Skeletal muscle tissue (tissue), 3 donors: ENCODE measurements at regions not wholly inside any gene's neighbourhood (a gene's known extent, or its start where the extent isn't known, plus 50 kb on each side); places are given as distances from the start of the nearest gene placed in this dataset.

ENCODE experiments used
- H3K27ac ChIP-seq: one replicate; pipeline ENCODE4 v1.7.0; 2013; ENCODE audit warnings: mild to moderate bottlenecking, low read depth, low read length, inconsistent platforms
- H3K27me3 ChIP-seq, 3 donors: one replicate each; pipeline ENCODE4 v1.7.0; 2013; ENCODE audit warnings: low read length in 3 of 3; ENCODE audit not compliant: control insufficient read depth in 3 of 3, insufficient read depth in 3 of 3
- H3K36me3 ChIP-seq, 3 donors: one replicate each; pipeline ENCODE4 v1.7.0; 2013; ENCODE audit warnings: low read length in 3 of 3; ENCODE audit not compliant: control insufficient read depth in 3 of 3, insufficient read depth in 3 of 3
- H3K4me1 ChIP-seq, 3 donors: one replicate each; pipeline ENCODE4 v1.7.0; 2013; ENCODE audit warnings: low read length in 3 of 3, mild to moderate bottlenecking in 3 of 3; ENCODE audit not compliant: control insufficient read depth in 3 of 3, insufficient read depth in 3 of 3
- H3K4me3 ChIP-seq, 3 donors: one replicate each; pipeline ENCODE4 v1.7.0; 2013; ENCODE audit warnings: low read length in 3 of 3
- H3K9ac ChIP-seq, 3 donors: one replicate each; pipeline ENCODE4 v1.7.0; 2013; ENCODE audit warnings: low read length in 3 of 3, mild to moderate bottlenecking in 3 of 3, moderate library complexity in 2 of 3, low read depth in 1 of 3
- H3K9me3 ChIP-seq, 3 donors: one replicate each; pipeline ENCODE4 v1.7.0; 2013; ENCODE audit warnings: low read length in 3 of 3; ENCODE audit not compliant: control insufficient read depth in 3 of 3
- donor health status: Osteomylitis.

DNA sequence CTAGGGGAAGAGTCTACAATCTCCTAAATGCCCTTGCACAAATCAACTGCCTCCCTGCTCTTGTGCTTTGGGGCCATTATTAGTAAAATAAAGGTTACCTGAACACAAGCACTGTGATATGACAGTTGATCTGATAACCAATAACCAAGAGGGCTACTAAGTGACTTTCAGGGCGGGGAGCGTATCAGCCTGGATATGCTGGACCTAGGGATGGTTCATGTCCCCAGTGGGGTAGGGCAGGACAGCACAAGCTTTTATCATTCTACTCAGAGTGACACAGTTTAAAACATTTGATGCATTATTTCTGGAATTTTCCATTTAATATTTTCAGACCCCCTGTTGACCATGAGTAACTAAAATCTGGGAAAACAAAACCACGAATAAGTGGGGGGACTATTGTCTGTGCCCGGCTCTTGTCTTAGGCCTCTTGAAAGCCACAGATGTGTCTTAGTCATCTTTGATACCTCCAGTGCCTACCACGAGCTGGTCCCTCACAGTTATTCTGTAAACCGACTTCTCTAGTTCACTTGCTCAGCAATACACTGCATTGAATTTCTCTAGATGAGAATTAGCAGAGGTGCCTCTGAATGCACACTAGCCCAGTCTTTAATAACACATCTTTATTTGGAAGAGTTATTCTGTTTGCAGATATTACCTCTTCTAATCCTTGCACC lies 94.6 kb upstream of the DHX40 start:
- H3K9ac ChIP-seq = no peak overlapping the region
- no peak overlapping the region for H3K4me3 ChIP-seq
- H3K36me3 ChIP-seq = no peaks in the 10 kb centered on the region
- no peaks in the 10 kb centered on the region for H3K9me3 ChIP-seq
- H3K27ac ChIP-seq = no peak overlapping the region
- peaks cover 0 to 2% (median 0%) of the 10 kb centered on the region in 3 donors for H3K27me3 ChIP-seq
- H3K4me1 ChIP-seq = no peaks in the 10 kb centered on the region

DNA sequence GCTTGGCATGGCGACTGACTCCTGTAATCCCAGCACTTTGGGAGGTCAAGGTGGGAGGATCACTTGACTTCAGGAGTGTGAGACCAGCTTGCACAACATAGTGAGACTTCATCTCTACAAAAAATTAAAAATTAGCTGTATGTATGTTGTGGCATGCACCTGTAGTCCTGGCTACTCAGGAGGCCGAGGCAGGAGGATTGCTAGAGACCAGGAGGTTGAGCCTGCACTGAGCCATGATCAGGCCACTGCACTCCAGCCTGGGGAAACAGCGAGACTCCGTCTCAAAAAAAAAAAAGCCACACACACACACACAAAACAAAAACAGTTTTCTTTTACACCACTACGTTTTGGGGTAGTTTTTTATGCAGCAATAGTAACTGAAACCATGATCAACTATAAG lies 89.0 kb upstream of the DHX40 start:
- no peak overlapping the region for H3K9ac ChIP-seq
- no peaks in the 10 kb centered on the region for H3K36me3 ChIP-seq
- no peak overlapping the region for H3K4me3 ChIP-seq
- H3K4me1 ChIP-seq = no peaks in the 10 kb centered on the region
- no peaks in the 10 kb centered on the region for H3K9me3 ChIP-seq
- H3K27ac ChIP-seq = no peak overlapping the region
- H3K27me3 ChIP-seq = no peaks in the 10 kb centered on the region

DNA sequence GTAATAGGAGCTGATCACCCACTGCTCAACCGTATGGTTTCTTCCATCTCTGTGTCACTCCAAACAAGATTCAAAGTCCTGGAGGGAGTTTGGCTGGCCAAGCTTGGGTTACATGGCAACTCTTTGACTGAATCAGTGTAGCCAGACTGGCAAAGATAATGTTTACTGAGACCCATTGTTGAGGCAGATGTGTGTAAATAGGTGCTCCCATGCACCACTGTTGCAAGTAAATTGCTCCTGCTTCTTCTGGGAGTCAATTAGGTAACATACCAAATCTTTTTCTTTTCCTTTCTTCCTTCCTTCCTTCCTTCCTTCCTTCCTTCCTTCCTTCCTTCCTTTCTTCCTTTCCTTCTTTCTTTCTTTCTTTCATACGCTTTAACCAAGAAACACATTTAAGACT lies 86.3 kb upstream of the DHX40 start:
- no peaks in the 10 kb centered on the region for H3K27me3 ChIP-seq
- no peak overlapping the region for H3K4me3 ChIP-seq
- no peaks in the 10 kb centered on the region for H3K4me1 ChIP-seq
- H3K36me3 ChIP-seq = no peaks in the 10 kb centered on the region
- H3K9me3 ChIP-seq = no peaks in the 10 kb centered on the region
- H3K9ac ChIP-seq = no peak overlapping the region
- H3K27ac ChIP-seq = no peak overlapping the region

DNA sequence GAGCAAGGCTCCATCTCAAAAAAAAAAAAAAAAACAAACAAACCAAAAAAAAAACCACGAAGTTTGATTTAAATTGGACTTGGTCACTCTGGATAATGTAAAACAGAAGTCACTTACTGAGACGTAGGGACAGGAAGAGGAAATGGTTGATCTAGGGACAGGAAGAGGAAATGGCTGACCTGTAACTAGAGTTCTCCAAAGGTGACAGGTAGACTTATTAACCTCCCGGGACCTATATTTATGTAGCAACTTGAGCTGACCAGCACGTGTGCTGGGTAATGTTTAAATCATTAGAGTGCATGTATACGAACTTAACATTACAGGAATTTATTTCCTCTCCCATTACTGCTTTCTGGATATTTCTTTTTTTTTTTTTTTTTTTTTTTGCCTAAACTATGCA lies 81.5 kb upstream of the DHX40 start:
- Histone ChIP-seq H3K4me1 (peaks cover 0 to 10% (median 7%) of the 10 kb centered on the region in 3 donors), H3K27me3 (no peaks in the 10 kb centered on the region), H3K36me3 (no peaks in the 10 kb centered on the region), H3K9me3 (no peaks in the 10 kb centered on the region), H3K9ac (no peak overlapping the region), H3K27ac (no peak overlapping the region), H3K4me3 (no peak overlapping the region)

DNA sequence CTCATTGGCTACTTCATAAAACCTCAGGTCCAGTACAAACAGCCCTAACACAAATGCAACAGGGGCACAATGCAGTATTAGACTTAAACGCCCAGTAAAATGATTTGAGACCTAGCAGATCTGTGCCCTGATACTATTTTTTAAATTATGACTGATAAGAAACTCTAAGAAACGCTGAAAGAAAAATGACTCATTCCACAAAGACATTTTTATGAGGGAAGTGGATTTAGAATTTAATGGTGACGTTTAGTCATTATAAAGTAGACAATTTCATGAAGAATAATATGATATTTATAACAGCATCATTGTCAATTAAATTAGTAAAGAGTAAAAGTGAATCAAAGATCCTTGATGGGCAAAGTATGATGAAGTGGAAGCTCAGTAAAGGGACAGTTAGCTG lies 80.4 kb upstream of the DHX40 start:
- no peaks in the 10 kb centered on the region for H3K27me3 ChIP-seq
- no peak overlapping the region for H3K4me3 ChIP-seq
- peaks cover 0 to 14% (median 7%) of the 10 kb centered on the region in 3 donors for H3K4me1 ChIP-seq
- H3K27ac ChIP-seq = no peak overlapping the region
- H3K36me3 ChIP-seq = no peaks in the 10 kb centered on the region
- H3K9ac ChIP-seq = no peak overlapping the region
- no peaks in the 10 kb centered on the region for H3K9me3 ChIP-seq

DNA sequence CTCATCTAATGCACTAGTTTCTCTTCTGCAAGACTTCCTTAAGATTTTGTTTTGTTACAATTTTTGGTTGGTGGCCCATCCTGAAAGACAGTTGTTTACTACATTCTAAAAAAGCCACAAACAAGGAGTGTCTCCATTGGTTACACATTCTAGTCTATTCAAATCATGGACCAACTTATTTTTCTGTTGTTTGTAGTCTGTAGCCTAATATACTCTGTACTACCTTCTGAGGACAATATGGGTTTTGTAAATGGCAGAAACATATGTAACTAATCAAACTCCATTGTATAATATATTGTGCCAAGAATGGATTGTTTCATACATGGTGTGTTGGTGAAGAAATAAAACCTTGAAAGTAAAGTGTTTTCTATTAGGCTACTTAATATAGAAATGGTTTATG lies 79.5 kb upstream of the DHX40 start:
- Histone ChIP-seq H3K27me3 (no peaks in the 10 kb centered on the region), H3K4me3 (no peak overlapping the region), H3K4me1 (peaks cover 0 to 17% (median 10%) of the 10 kb centered on the region in 3 donors), H3K27ac (no peak overlapping the region), H3K9ac (no peak overlapping the region), H3K36me3 (no peaks in the 10 kb centered on the region), H3K9me3 (no peaks in the 10 kb centered on the region)

DNA sequence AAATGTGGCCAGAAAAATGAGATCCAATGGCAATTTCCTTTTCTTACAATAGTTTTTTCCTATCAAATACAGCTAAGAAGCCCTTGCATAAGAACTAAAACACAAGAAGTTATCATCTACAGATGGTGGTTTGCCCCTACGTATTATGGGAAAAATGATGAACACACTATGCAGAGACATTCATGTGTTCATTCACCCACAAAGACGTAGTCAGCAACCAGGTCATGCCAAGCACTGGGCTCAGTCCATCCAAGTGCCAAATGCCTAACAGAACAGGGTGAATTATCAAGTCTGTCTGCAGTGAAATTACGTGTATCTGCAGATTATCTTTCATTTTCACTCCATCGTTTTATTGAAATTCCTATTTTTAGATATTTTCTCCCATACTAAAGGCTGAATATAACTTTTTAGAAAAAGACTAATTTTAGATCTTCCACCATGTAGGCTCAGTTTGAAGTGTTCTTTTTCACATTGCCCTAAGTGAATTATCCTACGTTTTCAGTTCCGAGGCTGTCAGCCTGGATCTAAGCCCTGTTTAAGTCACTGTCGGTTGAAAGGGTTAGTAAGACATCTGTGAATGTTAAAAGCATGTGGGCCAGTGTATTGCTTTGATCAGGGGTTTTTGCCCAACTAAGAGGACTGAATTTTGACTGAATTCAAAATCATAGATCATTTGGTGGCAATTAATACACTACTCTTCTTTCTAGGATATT lies 78.1 kb upstream of the DHX40 start:
- H3K4me3 ChIP-seq = peak overlapping the region; percentile 49 to 64 (median 54)

DNA sequence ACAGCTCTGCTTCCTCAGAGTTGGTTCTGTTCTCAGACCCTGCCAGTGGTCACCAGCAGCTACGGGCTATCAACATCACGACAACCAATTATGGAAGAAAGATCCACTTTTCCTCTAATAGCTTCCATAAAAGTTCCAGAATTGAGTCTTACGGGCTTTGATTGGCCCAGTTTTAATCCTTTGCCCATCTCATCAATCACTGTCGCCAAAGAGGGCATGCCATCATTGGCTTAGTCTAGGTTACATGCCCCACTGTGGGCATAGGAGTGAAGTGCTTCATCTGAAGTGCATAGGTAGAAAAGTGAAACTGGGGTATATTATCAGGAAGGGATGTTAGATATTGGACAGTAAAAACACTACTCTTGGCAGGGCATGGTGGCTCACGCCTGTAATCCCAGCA lies 76.6 kb upstream of the DHX40 start:
- Histone ChIP-seq H3K27ac (no peak overlapping the region), H3K4me3 (no peak overlapping the region), H3K36me3 (no peaks in the 10 kb centered on the region), H3K9ac (no peak overlapping the region), H3K27me3 (no peaks in the 10 kb centered on the region), H3K9me3 (no peaks in the 10 kb centered on the region), H3K4me1 (peaks cover 4 to 30% (median 23%) of the 10 kb centered on the region in 3 donors)

More for the DNA sequence above, 78.1 kb upstream of the DHX40 start:
- Histone ChIP-seq H3K36me3 (no peaks in the 10 kb centered on the region), H3K9ac (peak overlapping the region in 2 of 3 donors; percentile 46 to 55), H3K27me3 (no peaks in the 10 kb centered on the region), H3K27ac (peak overlapping the region; percentile 48), H3K9me3 (no peaks in the 10 kb centered on the region), H3K4me1 (peaks cover 4 to 30% (median 23%) of the 10 kb centered on the region in 3 donors)

DNA sequence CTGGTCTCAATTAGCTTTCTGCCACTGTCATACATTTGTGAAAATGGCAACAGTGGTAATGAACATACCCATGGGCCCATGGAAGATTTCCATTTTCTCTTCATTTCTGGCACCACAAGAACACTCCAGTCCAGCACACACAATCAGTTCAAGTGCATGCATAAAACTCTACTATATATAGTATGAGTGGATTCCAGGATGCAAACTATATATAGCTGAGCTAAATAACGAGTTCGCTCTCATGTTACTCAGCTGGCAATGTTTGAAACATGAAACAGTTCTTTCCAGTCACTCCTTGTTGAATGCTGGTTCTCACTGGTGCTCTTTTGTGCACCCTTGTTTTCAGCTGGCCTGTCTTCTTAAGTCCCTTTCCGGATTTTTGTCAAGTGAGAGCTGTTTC lies 75.2 kb upstream of the DHX40 start:
- H3K27me3 ChIP-seq = no peaks in the 10 kb centered on the region
- H3K9ac ChIP-seq = peak overlapping the region; percentile 40 to 60 (median 54)
- H3K27ac ChIP-seq = peak overlapping the region; percentile 80
- peaks cover 9 to 34% (median 27%) of the 10 kb centered on the region in 3 donors for H3K4me1 ChIP-seq
- no peaks in the 10 kb centered on the region for H3K36me3 ChIP-seq
- H3K4me3 ChIP-seq = peak overlapping the region; percentile 15 to 44 (median 35)
- H3K9me3 ChIP-seq = no peaks in the 10 kb centered on the region

DNA sequence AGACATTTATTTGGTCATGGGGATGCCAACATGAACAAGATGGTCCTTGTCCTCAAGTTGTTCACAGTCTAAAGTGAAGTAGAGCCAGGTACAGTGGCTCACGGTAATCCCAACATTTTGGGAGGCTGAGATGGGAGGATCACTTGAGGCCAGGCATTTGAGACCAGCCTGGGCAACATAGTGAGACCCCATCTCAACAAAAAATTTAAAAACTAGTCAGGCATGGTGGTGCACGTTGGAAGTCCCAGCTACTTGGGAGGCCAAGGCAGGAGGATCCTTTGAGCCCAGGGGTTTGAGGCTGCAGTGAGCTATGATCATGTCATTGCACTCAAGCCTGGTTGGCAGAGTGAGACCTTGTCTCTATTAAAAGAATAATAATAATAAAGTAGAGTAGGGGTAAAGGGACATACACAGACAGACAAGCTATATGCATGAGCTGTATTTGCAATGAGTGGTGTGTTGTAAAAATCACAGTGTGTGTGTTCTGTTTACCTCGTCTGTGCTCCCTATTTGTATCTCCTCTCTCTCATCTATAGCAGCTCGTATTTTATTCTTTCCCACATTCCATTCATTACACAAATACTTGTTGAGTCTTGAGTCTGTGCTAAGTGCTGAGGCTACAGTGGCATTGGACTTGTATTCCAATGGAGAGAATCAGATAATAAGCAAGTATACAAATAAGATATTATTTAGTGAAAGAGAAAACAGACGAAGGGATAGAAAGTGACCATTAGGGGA lies 73.9 kb upstream of the DHX40 start:
- Histone ChIP-seq H3K9ac (peak overlapping the region in 1 of 3 donors; percentile 20), H3K9me3 (no peaks in the 10 kb centered on the region), H3K36me3 (no peaks in the 10 kb centered on the region), H3K4me3 (no peak overlapping the region), H3K27ac (peak overlapping the region; percentile 80), H3K4me1 (peaks cover 15 to 46% (median 32%) of the 10 kb centered on the region in 3 donors), H3K27me3 (no peaks in the 10 kb centered on the region)
